HG03521 (cell line): ENCODE measurements at regions not wholly inside any gene's neighbourhood (a gene's known extent, or its start where the extent isn't known, plus 50 kb on each side); places are given as distances from the start of the nearest gene placed in this dataset.

Experiments used
- ATAC-seq: cut with Tn5 transposase; IDR thresholded peaks from one replicate; pipeline ENCODE4 v1.9.1; 2021; ENCODE audit warnings: mild to moderate bottlenecking, moderate library complexity; ENCODE audit not compliant: unreplicated experiment

DNA sequence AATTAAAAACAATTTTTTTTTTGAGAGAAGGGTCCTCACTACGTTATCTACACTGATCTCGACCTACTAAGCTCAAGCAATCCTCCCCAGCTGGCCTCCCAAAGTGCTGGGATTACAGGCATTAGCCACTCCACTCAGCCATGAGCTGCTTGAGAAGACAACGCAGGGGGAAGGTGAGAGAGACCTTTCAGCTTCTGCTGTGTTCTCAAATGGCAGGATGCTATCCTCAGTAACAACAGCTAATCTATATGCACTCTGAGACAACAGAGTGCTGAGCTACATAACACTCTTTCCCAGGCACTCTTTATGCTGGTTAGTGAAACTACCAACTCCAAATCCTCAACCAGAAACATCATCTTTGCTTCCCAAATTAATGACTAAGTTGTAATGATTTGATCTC is 526.1 kb downstream of the CCER1 start:
- ATAC-seq = no peak

DNA sequence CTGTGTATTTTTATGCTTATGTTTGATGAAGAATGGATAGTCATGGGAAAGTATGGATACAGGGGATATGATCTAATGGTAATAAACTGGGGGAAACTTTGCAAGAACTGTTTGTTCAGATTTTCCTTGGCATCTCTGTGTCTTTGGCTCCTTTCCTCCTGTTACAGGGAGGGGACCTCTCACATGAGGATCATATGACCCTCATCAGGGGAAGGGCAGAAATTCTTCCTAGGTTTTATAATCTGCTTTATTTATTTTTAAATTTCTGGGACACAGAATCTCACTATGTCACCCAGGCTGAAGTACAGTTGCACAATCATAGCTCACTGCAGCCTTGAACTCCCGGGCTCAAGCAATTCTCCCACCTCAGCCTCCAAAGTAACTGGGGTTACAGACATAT is 526.5 kb downstream of the CCER1 start:
- no peak for ATAC-seq

DNA sequence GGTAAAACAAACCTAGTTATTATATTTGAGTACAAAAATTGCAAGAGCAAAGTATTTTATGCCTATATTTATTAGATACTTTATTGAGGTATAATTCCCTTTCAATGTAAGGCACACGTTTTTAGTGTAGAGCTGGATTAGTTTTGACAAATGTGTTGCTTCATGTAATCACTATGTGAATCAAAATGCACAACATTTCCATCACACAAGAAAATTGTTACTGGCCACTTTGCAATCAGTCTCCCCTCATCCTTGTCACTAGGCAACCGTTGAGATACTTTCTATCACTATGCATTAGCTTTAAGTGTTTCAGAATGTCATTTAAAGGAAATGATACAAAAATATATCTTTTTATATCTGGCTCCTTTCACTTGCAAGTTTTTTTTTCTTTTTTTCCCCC is 531.0 kb downstream of the CCER1 start:
- ATAC-seq = no peak

DNA sequence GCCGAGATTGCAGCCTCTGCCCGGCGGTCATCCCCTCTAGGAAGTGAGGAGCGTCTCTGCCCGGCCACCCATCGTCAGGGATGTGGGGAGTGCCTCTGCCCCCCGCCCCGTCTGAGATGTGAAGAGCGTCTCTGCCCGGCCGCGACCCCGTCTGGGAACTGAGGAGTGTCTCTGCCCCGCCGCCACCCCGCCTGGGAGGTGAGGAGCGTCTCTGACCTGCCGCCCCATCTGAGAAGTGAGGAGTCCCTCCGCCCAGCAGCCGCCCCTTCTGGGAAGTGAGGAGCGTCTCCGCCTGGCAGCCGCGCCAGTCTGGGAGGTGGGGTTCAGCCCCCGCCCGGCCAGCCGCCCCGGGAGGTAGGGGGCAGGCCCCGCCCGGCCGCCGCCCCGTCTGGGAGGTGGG is 544.0 kb downstream of the CCER1 start:
- no peak for ATAC-seq

DNA sequence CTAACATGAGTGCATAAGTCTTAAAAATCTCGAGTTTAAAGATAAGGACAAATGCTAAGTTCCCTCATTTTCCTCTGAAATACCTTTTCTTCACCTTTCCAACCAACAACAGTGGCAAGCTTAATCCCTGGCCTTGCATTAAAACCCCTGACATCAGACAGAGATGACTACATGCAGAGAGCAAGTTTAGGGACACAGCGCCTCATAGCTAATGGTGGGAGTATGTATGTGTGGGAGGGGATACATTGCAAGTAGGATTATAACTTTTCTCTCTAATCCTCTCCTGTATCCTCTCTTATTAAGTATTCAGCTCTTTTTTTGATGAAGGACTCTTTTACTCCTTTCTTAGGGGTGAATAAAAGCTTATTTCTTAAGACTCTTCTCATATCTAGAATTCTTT is 547.1 kb downstream of the CCER1 start:
- ATAC-seq = no peak

DNA sequence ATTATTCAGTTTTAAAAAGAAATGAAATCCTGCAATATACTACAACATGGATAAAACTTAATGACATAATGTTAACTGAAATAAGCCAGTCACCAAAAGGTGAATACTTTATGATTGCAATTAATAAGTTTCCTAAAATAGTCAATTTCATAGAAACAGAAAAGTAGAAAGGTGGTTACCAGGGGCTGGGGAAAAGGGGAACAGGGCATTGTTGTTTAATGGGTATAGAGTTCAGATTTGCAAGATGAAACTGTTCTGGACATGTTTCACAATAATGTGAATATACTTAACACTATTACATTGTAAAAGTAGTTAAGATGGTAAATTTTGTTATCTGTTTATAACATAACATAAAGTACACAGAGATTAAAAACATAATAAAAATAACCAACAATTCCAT is 550.9 kb downstream of the CCER1 start:
- ATAC-seq = peak; percentile 53

DNA sequence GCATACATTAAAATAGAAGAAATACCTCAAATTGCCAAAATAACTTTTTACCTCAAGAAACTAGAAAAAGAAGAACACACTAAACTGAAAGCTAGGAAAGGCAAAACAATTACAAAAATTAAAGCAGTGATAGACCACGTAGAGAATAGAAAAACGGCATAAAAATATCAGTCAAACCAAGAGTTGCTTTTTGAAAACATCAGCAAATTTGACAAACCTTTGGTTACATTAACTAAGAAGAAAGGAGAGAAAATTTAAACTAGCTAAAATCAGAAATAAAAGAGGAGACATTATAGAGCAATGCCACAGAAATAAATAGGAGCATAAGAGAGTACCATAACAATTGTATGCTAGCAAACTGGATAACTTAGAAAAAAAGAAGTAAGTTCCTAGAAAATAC is 553.8 kb downstream of the CCER1 start:
- no peak for ATAC-seq

DNA sequence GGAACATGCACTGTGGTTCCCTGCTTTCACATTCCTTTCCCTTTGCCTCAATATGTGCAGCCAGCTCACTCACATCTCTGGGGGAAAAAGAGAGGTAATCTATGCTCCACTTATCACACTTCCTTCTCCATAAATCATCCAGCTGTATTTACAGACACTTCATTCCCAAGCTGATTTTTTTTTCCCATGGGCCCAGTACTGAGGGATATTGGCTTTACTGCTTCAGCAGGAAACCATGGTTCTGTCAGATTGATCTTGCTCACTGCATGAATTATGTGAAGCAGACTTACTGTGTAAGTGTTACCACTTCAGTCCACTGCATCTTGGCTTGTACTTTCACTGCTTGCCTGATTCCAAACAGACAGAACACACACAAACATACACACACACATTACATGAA is 555.6 kb downstream of the CCER1 start:
- ATAC-seq = no peak

DNA sequence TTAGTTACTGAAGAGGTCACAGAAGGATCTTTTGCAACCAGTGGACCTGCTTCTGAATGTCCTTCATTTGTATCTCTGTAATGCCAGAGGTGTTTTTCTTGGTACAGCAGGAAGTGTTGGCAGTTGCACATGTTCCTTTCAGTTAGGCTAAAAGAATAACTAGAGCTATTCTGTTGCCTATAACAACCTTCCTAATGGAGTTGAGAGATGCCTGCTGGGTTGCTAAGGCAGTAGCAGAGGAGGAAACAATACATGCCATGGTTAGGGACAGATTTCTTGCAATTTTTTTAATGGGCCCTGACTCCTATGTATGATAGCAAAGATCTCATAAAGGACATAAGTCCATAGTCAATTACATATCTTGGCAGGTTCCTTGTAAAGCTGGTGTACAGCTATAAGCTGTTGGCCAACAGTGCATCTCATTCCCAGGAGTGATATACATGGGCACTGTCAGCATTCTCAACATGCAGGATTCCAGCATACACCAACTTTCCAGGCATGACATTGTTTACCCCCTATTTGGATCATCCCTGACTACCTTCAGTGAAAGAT is 556.6 kb downstream of the CCER1 start:
- no peak for ATAC-seq

DNA sequence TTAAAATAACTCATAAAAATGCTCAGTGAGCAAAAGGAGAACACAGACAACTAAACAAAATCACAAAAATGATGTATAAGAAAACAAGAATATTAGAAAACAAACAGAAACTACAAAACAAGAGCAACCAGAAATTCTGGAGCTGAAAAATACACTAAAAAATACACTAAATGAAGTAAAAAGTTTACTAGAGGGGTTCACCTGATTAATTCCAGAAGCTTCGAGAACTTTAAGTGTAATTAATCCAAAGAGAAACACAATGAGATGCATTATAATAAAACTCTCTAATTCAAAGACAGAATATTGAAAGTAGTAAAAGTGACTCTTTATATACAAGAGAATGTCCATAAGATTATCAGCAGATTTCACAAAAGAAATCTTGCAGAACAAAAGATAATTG is 558.4 kb downstream of the CCER1 start:
- ATAC-seq = no peak

DNA sequence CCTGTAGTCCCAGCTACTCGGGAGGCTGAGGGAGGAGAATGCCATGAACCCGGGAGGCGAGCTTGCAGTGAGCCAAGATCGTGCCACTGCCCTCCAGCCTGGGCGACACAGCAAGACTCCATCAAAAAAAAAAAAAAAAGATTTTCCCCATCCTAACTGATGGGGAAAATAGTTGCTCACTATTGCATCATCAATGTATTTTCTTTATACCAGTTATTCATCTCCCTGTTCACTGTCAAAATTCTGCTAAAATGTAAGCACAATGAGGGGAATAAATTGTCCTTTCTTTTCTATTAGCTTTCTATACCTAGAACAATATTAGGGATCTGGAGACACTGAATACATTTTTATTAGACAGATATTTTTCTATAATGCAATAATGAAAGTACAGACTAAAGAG is 561.3 kb downstream of the CCER1 start:
- no peak for ATAC-seq

DNA sequence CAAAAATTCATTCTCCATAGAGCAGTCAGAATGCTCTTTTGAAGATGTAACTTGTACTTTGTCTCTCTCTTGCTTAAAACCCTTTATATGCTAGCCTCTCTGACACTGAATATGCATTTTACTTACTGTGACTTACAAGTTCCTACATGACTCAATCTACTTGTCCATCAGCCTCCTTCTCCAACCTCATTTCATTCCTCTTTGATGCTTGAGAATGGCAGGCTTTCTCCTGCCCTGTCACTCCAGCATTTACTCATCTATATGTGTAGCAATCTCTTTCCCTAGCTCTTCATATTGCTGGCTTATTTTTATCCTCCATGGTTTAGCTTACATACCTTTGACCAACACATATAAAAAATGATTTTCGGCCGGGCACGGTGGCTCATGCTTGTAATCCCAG is 561.9 kb downstream of the CCER1 start:
- ATAC-seq = no peak

DNA sequence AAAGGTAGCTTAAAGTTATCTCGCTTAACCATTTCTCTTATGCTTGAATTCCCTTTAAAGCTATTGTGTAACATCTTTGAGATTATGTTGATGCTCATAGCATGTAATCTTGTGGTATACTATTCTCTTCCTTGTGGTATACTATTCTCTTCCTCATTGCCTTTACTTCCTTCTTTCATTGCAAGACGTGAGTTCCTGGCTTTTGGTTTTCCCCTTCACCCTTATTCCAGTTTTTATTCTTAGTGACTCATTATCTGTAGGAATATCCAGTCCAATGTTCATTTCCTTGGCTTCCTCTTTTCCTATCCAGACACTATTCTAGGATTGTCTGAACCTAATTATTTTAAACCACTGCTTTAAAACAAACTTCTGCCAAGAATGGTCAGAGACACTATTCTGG is 564.0 kb downstream of the CCER1 start:
- ATAC-seq = no peak

DNA sequence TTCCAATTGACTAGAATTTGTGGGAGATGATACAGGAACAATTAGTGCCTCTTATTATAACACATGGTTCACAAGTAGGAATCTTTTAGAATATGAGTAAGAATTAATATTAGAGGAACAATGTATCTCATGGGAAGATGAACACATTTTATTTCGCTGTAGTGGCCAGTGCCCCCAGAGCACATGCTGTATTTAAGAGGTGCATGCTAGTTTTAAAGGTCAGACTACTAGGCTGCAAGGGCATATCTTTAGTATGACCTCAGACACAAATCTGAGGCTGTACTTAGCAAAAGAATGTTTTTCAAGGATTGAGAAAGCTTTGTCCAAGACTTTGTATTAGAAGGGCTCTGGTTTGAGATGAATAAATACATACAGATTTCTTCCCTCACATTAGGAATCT is 586.9 kb downstream of the CCER1 start:
- ATAC-seq = no peak

DNA sequence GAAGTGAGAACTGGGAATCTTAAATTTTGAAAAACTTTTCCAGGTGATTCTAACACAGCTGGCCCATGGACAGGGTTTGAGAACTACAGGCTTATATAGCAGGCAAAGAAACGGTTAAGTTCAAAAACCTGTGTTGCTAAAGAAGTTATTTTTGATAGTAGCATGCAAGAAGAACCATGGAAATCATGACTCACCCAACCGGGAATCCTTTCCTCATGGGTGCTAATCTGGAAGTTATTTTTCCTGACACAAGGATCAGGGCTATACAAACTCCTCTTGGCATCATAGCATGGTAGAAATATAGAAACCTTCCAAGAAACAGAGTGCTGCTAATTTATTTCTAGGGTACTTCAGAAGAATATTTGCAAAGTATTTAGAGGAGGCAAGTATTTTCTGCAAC is 588.7 kb downstream of the CCER1 start:
- ATAC-seq = no peak

DNA sequence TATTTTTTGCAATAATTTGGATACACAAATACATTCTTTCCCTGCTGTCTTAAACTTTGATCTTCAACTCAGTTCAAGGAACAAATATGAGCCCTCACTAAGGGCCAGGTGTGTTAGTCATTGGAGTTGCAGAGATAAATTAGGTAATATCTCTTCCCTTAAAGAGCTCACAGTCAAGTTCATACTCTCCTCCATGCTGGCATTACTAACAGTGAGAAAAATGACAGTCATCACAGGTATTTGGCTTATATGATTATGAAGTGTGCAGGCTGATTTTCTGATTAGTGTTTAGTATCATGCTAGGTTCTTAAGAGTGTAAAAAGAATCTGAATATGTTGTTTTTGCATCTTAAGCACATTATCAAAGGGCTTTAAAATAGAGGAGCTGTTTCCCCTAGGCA is 594.7 kb downstream of the CCER1 start:
- no peak for ATAC-seq

DNA sequence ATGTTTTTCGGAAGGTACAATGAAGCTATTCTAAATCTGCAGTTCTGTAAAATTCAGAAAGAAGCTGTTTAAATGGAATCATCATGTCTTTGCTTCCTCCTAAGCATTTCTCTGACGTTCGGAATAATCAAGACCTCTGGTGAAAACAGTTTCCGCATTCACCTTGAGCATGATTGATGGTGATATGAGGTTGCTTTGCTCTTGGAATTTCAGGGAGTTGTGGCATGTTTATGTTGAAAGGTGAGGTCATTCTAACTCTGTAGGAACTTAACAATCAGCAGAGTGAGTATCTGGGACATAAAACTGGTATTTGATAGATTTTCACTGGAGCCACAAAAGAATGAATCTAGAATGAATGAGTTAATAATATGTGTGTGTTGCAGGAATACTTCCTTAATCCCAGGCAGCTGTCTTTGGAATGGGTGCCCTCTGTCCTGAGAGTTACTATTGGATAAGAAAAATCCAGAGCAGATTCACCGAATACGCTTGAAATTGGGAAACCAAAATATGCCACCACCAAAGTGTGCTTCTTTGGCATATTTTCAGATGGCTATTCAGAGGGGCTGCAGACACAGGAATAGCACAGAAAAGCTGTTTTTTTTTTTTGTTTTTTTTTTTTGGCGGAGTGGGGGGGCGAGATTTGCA is 599.1 kb downstream of the CCER1 start:
- ATAC-seq = no peak

DNA sequence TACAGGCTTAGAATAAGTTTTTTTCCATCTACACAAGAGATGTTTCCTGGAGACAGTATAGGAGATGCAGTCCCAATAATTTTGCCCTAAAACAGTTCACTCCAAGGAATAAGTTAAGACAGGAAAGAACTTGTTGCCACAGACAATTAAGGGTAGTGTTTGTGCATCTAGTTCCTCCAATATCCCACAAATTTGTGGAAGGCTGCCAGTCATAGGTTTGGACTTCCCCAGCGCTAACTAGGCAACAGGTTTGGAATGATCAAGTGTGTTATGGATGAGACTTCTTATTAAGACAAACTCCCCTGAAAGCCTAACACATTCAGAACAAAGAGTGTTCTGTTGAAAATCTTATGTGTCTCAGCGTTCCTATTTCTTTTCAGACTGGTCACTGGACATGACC is 611.0 kb downstream of the CCER1 start:
- ATAC-seq = no peak

DNA sequence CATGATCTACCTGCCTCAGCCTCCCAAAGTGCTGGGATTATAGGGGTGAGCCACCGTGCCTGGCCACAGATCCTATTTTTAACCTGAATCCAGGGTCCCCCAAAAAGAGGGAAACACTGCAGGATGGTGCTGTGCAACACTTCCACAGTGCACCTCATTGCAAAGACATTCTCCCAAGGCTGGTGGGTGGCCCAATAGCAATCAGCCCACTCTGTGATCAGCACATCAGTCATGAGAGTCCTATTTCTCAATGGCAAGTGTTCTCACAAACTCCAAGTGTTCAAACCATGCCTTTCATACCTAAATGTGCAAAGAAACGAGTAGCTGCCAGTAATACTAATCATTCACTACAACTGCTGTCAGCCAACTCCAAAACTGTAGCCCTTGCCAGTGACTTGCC is 612.9 kb downstream of the CCER1 start:
- ATAC-seq = no peak

DNA sequence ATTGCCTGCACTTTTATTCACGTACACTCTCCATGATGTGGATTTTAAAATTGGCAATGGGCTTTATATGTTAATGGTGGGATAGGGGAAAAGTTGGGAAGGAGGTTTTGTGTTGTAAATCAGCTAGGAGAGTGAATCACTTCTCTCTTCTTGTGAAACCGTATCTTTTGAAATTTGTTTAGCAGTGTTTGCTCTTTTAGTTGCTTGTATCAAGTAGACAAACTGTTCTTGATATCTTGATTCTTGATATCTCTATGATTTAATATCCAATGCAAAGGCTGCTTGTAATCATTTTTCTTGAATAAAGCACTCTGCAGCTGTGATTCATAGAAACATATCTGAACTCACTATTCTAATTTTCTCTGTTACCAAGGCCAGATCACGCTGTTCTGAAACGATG is 615.1 kb downstream of the CCER1 start:
- no peak for ATAC-seq

DNA sequence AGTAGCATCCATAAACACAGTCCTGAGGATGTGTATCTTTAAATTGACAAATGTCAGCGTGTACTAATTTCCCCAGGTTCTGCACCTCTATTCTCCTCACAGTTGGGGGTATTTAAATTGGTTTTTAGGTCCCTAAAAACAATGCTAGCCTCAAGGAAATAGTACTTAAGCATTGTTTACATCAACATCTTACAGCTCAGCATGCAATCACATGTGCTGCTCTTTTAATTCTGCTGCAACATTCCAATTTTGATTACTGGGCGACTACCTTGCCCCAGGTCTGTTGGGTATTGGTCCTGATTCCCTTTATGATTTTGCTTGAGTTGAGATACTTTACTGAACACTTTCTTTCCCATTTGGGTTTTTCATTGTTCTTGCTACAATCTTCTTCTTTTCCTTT is 616.6 kb downstream of the CCER1 start:
- no peak for ATAC-seq

DNA sequence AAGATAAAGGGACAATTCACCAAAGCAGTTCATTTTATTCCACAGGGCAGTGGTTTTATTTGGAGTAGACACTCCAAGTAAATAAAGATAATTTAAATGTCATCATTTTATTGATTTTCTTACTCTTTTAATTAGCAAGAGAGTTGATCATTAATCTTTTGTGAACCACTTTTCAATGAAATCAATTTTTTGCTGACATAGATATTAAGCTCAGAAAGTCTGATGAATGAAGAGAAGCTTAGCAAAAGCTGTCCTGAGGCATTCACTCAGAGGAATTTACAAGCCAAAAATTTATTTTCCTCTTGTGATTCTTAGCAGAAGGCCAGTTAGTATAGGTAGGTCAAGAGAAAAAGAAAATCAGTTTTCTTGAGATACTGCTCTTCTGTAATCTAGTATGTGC is 618.0 kb downstream of the CCER1 start:
- ATAC-seq = no peak

DNA sequence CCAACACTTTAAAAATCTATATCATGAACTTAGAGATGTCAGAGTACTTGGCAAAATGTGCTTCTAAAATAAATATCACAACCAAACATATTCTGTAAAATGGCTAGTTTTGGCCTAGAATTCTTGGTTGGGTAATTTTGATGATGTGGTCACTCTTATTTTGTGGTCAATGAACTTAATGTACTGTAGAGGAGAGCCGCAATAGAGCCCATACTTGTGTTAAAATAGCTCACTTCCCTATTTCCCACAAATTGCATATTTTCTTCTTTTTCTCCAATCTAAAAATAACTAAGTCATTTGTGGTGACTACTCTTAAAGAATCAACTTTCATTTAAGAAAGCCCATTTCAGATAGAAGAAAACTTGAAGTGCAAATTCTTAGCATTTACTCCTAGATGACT is 619.4 kb downstream of the CCER1 start:
- no peak for ATAC-seq
